ENCODE measurements at regions not wholly inside any gene's neighbourhood (a gene's known extent, or its start where the extent isn't known, plus 50 kb on each side); places are given as distances from the start of the nearest gene placed in this dataset.

DNA sequence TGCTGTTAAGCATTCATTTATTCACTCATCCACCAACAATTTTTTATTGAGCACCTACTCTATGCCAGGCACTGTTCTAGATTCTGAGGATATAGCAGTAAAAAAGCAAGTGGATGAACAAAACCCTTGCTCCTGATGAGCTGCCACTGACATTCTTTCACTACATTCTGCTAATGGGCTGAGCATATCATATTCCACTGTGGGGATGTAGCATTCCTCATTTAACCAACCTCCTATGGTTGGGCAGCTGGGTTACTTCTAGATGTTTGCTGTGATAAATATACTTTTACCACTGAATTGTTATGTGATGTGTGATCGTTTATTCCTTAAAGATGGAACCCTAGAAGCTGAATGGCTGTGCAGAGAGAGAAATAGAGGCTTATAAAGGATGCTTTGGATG is 176.9 kb downstream of the MN1 start:
- CTCF ChIA-PET: no interaction called here
- no peaks in the 10 kb centered on the region for H3K79me2 ChIP-seq (ENCODE audit: control insufficient read depth, insufficient read depth, low read length)
- Mint-ChIP-seq H3K9me3 (ENCODE audit: insufficient read depth) (no peaks in the 10 kb centered on the region), H3K27me3 (no peaks in the 10 kb centered on the region), H3K4me1 (no peaks in the 10 kb centered on the region), H3K4me3 (no peak overlapping the region), H3K27ac (no peak overlapping the region)
- DNase-seq: no peak
- intact Hi-C loops (cut with micrococcal nuclease): no loop called here
- H3K4me2 ChIP-seq (replicated peaks; ENCODE audit: low read depth, low read length, poor library complexity, severe bottlenecking): no peak overlapping the region
- no peak overlapping the region for H3K9ac ChIP-seq (ENCODE audit: low read length)
- WGBS (ENCODE audit: insufficient coverage): 60% methylated on average over 1 of the region's 1 CpG
- no peaks in the 10 kb centered on the region for H3K36me3 ChIP-seq (replicated peaks in 1 of 2; ENCODE audit: control extremely low read depth in 1 of 2, control insufficient read depth in 1 of 2, extremely low read depth in 1 of 2, insufficient read depth in 2 of 2, low read length in 1 of 2)
- no peak overlapping the region for H2AFZ ChIP-seq (ENCODE audit: insufficient read depth, low read depth, low read length, poor library complexity, severe bottlenecking)
- H3K27me3 ChIP-seq (replicated peaks in 1 of 4; ENCODE audit: control extremely low read depth in 1 of 4, control insufficient read depth in 3 of 4, insufficient read depth in 4 of 4, low read length in 3 of 4): no peaks in the 10 kb centered on the region
- POLR2A ChIA-PET: no interaction called here
- no peaks in the 10 kb centered on the region for H3K4me1 ChIP-seq (ENCODE audit: control insufficient read depth in 2 of 2, insufficient read depth in 2 of 2, low read length in 2 of 2)
- no peak overlapping the region for H3K4me3 ChIP-seq (ENCODE audit: control extremely low read depth in 1 of 5, extremely low read depth in 1 of 5, insufficient read depth in 1 of 5, low read depth in 2 of 5, low read length in 4 of 5)
- H3K9me3 ChIP-seq (ENCODE audit: control extremely low read depth in 1 of 3, control insufficient read depth in 2 of 3, insufficient read depth in 1 of 3, low read length in 2 of 3): peaks cover 0 to 5% (median 0%) of the 10 kb centered on the region in 3 donors
- no peak overlapping the region for H3K27ac ChIP-seq (ENCODE audit: low read length in 2 of 2)
- no peaks in the 10 kb centered on the region for H4K20me1 ChIP-seq (ENCODE audit: control insufficient read depth, insufficient read depth, low read length, poor library complexity, severe bottlenecking)
- no peak for ATAC-seq (ENCODE audit: low read depth)
- TF ChIP-seq, protein P1, sequence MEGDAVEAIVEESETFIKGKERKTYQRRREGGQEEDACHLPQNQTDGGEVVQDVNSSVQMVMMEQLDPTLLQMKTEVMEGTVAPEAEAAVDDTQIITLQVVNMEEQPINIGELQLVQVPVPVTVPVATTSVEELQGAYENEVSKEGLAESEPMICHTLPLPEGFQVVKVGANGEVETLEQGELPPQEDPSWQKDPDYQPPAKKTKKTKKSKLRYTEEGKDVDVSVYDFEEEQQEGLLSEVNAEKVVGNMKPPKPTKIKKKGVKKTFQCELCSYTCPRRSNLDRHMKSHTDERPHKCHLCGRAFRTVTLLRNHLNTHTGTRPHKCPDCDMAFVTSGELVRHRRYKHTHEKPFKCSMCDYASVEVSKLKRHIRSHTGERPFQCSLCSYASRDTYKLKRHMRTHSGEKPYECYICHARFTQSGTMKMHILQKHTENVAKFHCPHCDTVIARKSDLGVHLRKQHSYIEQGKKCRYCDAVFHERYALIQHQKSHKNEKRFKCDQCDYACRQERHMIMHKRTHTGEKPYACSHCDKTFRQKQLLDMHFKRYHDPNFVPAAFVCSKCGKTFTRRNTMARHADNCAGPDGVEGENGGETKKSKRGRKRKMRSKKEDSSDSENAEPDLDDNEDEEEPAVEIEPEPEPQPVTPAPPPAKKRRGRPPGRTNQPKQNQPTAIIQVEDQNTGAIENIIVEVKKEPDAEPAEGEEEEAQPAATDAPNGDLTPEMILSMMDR (IDR thresholded peaks at IDR 0.05): no peak
- TF ChIP-seq EZH2 (IDR thresholded peaks at IDR 0.05; ENCODE audit: borderline replicate concordance, insufficient read depth, low read depth, low read length, poor library complexity, severe bottlenecking): no peak

DNA sequence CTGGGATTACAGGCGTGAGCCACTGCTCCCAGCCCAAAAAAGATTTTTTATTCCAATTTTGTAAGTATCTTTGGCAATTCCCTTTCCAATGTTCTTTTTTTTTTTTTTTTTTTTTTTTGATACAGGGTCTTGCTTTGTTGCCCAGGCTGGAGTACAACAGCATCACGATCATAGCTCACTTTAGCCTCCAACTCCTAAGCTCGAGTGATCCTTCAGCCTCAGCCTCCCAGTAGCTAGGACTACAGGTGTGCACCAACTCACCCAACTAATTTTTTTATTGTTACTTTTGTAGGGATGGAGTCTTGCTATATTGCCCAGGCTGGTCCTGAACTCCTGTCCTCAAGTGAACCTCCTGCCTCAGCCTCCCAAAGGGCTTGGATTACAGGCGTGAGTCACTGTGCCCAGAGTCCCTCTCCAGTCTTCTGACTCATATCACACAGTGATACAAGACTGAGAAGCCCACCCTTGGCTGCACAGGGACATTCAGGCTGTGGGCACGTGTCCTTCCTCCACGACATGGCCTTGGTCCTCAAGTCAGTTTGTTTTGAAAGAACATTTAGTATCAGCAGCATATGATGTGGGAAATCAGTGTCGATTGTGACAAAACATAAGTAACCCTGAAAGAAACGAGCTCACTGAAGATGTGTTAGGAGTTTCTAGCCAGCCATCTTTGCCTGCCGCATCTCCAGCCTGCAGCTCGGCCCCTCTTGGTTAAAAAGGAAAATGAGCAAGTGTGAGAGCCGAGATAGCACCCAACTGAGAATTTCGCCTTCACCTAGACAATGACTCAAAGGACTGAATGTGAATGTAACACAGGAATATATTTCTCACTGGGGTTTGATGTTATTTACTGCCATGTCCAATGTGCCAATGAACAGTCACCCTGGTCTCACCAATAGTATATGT is 175.5 kb downstream of the MN1 start:
- H3K79me2 ChIP-seq (ENCODE audit: control insufficient read depth, insufficient read depth, low read length): no peaks in the 10 kb centered on the region
- H3K36me3 ChIP-seq (replicated peaks in 1 of 2; ENCODE audit: control extremely low read depth in 1 of 2, control insufficient read depth in 1 of 2, extremely low read depth in 1 of 2, insufficient read depth in 2 of 2, low read length in 1 of 2): no peaks in the 10 kb centered on the region
- H2AFZ ChIP-seq (ENCODE audit: insufficient read depth, low read depth, low read length, poor library complexity, severe bottlenecking): no peak overlapping the region
- intact Hi-C loops (cut with micrococcal nuclease): no loop called here
- H4K20me1 ChIP-seq (ENCODE audit: control insufficient read depth, insufficient read depth, low read length, poor library complexity, severe bottlenecking): no peaks in the 10 kb centered on the region
- no peak for DNase-seq
- Mint-ChIP-seq H3K9me3 (ENCODE audit: insufficient read depth) (no peaks in the 10 kb centered on the region), H3K27ac (no peak overlapping the region), H3K4me3 (no peak overlapping the region), H3K27me3 (no peaks in the 10 kb centered on the region), H3K4me1 (no peaks in the 10 kb centered on the region)
- no peak overlapping the region for H3K4me3 ChIP-seq (ENCODE audit: control extremely low read depth in 1 of 5, extremely low read depth in 1 of 5, insufficient read depth in 1 of 5, low read depth in 2 of 5, low read length in 4 of 5)
- no peaks in the 10 kb centered on the region for H3K27me3 ChIP-seq (replicated peaks in 1 of 4; ENCODE audit: control extremely low read depth in 1 of 4, control insufficient read depth in 3 of 4, insufficient read depth in 4 of 4, low read length in 3 of 4)
- H3K9me3 ChIP-seq (ENCODE audit: control extremely low read depth in 1 of 3, control insufficient read depth in 2 of 3, insufficient read depth in 1 of 3, low read length in 2 of 3): peaks cover 0 to 5% (median 0%) of the 10 kb centered on the region in 3 donors
- POLR2A ChIA-PET: no interaction called here
- ATAC-seq (ENCODE audit: low read depth): no peak
- CTCF ChIA-PET: no interaction called here
- no peak overlapping the region for H3K27ac ChIP-seq (ENCODE audit: low read length in 2 of 2)
- no peak overlapping the region for H3K9ac ChIP-seq (ENCODE audit: low read length)
- H3K4me2 ChIP-seq (replicated peaks; ENCODE audit: low read depth, low read length, poor library complexity, severe bottlenecking): no peak overlapping the region
- 90% methylated on average over 8 of the region's 12 CpGs for WGBS (ENCODE audit: insufficient coverage)
- TF ChIP-seq, protein P1 (IDR thresholded peaks at IDR 0.05): no peak
- TF ChIP-seq EZH2 (IDR thresholded peaks at IDR 0.05; ENCODE audit: borderline replicate concordance, insufficient read depth, low read depth, low read length, poor library complexity, severe bottlenecking): no peak
- H3K4me1 ChIP-seq (ENCODE audit: control insufficient read depth in 2 of 2, insufficient read depth in 2 of 2, low read length in 2 of 2): no peaks in the 10 kb centered on the region
